NB4 (cell line): ENCODE measurements at regions not wholly inside any gene's neighbourhood (a gene's known extent, or its start where the extent isn't known, plus 50 kb on each side); places are given as distances from the start of the nearest gene placed in this dataset.
"Not testable (repeated sequence)": the region's sequence is repeated elsewhere in the genome, so short reads cannot be mapped to it uniquely, and the experiment has no call there.

Experiments
- DNase-seq: peaks from one replicate; pipeline ENCODE4 v3.0.0; 2010; ENCODE audit warnings: low read depth
- H3K4me3 ChIP-seq: one replicate; pipeline ENCODE4 v1.5.1; 2011; ENCODE audit warnings: mild to moderate bottlenecking, low read depth, low read length, moderate library complexity
- CTCF ChIP-seq: IDR thresholded peaks from one replicate; pipeline ENCODE4 v1.5.1; 2012; ENCODE audit warnings: low read depth, low read length
- MAX ChIP-seq: IDR thresholded peaks from 2 replicates; pipeline ENCODE4 v1.6.1; 2011; ENCODE audit warnings: low read depth, low read length
- MYC ChIP-seq: IDR thresholded peaks from 2 replicates; pipeline ENCODE4 v1.6.1; 2011; ENCODE audit warnings: low read depth, low read length
- POLR2A ChIP-seq: IDR thresholded peaks from 2 replicates; pipeline ENCODE4 v1.6.1; 2011; ENCODE audit warnings: mild to moderate bottlenecking; ENCODE audit not compliant: insufficient read length; ENCODE audit errors: extremely low read depth

GRCh38 chr4:128636906-128637305 is 172.6 kb upstream of the JADE1 start:
- DNase-seq = no peak
- no peak overlapping the region for H3K4me3 ChIP-seq
- no peak for TF ChIP-seq POLR2A
- TF ChIP-seq MAX = no peak
- no peak for TF ChIP-seq CTCF
- no peak for TF ChIP-seq MYC

- H3K4me3 ChIP-seq = no peak overlapping the region
- DNase-seq = no peak
- no peak for TF ChIP-seq MYC
- TF ChIP-seq POLR2A = no peak
- TF ChIP-seq CTCF = no peak
- TF ChIP-seq MAX = no peak
Measured at GRCh38 chr4:128635955-128636560, 173.4 kb upstream of the JADE1 start.

- no peak overlapping the region for H3K4me3 ChIP-seq
- no peak for DNase-seq
- TF ChIP-seq CTCF (no peak), MYC (no peak), MAX (no peak), POLR2A (no peak)
Measured at GRCh38 chr4:128635141-128635954, 174.2 kb upstream of the JADE1 start.

- H3K4me3 ChIP-seq = no peak overlapping the region
- peak; percentile 1 for DNase-seq
- TF ChIP-seq MAX = no peak
- TF ChIP-seq CTCF = no peak
- TF ChIP-seq POLR2A = no peak
- TF ChIP-seq MYC = no peak
Measured at GRCh38 chr4:128633067-128633466, 176.4 kb upstream of the JADE1 start.

- DNase-seq = no peak
- no peak for TF ChIP-seq MYC
- H3K4me3 ChIP-seq = no peak overlapping the region
Measured at GRCh38 chr4:128630871-128631270, 178.6 kb upstream of the JADE1 start.

GRCh38 chr4:128623508-128624215 is 185.8 kb upstream of the JADE1 start:
- no peak for DNase-seq
- H3K4me3 ChIP-seq = no peak overlapping the region
- TF ChIP-seq MAX (no peak), MYC (no peak), CTCF (no peak), POLR2A (no peak)

- not testable (repeated sequence) for DNase-seq, H3K4me3 ChIP-seq
Measured at GRCh38 chr4:128620279-128620965, 189.1 kb upstream of the JADE1 start.
